Kidney epithelial cell (primary cell): ENCODE measurements at regions not wholly inside any gene's neighbourhood (a gene's known extent, or its start where the extent isn't known, plus 50 kb on each side); places are given as distances from the start of the nearest gene placed in this dataset.
A peak's percentile ranks its signal among the peaks of the same experiment; 100 is the strongest.

ENCODE experiments used
- DNase-seq: peaks from one replicate; pipeline ENCODE4 v3.0.0-alpha.2; 2010; ENCODE audit warnings: low read depth
- H3K27me3 ChIP-seq: 2 replicates; pipeline ENCODE4 v1.6.0; 2011; ENCODE audit warnings: low read length; ENCODE audit not compliant: control insufficient read depth, insufficient read depth
- H3K36me3 ChIP-seq: 2 replicates; pipeline ENCODE4 v1.5.1; 2011; ENCODE audit warnings: low read length; ENCODE audit not compliant: control insufficient read depth, insufficient read depth
- H3K4me3 ChIP-seq: 2 replicates; pipeline ENCODE4 v1.5.1; 2011; ENCODE audit warnings: low read depth, mild to moderate bottlenecking, control low read depth, low read length
- CTCF ChIP-seq: IDR thresholded peaks from 2 replicates; pipeline ENCODE4 v1.5.1; 2011; ENCODE audit warnings: mild to moderate bottlenecking, moderate library complexity, low read length, control low read depth, inconsistent platforms; ENCODE audit not compliant: insufficient read depth, poor library complexity, severe bottlenecking

- Histone ChIP-seq H3K36me3 (no peaks in the 10 kb centered on the region), H3K4me3 (no peak overlapping the region), H3K27me3 (no peaks in the 10 kb centered on the region)
- no peak for TF ChIP-seq CTCF
- peak; percentile 62 for DNase-seq
These were observed 809.6 kb downstream of the PDHA2 start for GRCh38 chr4:96649536-96649935.

GRCh38 chr4:96652158-96652557 lies 812.3 kb downstream of the PDHA2 start:
- H3K27me3 ChIP-seq, result no peaks in the 10 kb centered on the region
- no peak for TF ChIP-seq CTCF
- no peaks in the 10 kb centered on the region for H3K36me3 ChIP-seq
- H3K4me3 ChIP-seq, result no peak overlapping the region
- DNase-seq, result no peak

GRCh38 chr4:96652821-96653220 lies 812.9 kb downstream of the PDHA2 start:
- Histone ChIP-seq H3K36me3 (no peaks in the 10 kb centered on the region), H3K27me3 (no peaks in the 10 kb centered on the region), H3K4me3 (no peak overlapping the region)
- no peak for DNase-seq
- TF ChIP-seq CTCF, result no peak

- no peaks in the 10 kb centered on the region for H3K36me3 ChIP-seq
- no peaks in the 10 kb centered on the region for H3K27me3 ChIP-seq
- no peak for DNase-seq
- H3K4me3 ChIP-seq, result no peak overlapping the region
- no peak for TF ChIP-seq CTCF
These were observed 814.2 kb downstream of the PDHA2 start for GRCh38 chr4:96654045-96654444.

- H3K36me3 ChIP-seq, result no peaks in the 10 kb centered on the region
These were observed 830.5 kb downstream of the PDHA2 start for GRCh38 chr4:96670381-96670780.

More at GRCh38 chr4:96670381-96670780, 830.5 kb downstream of the PDHA2 start:
- no peaks in the 10 kb centered on the region for H3K27me3 ChIP-seq
- no peak overlapping the region for H3K4me3 ChIP-seq
- DNase-seq, result no peak
- no peak for TF ChIP-seq CTCF
